ENCODE measurements at regions not wholly inside any gene's neighbourhood (a gene's known extent, or its start where the extent isn't known, plus 50 kb on each side); places are given as distances from the start of the nearest gene placed in this dataset.

GRCh38 chr14:96745500-96746051, 51.6 kb upstream of the VRK1 start:
- H3K36me3 Mint-ChIP-seq (ENCODE audit: low read depth), result no peaks in the 10 kb centered on the region
- H3K9me3 Mint-ChIP-seq, result no peaks in the 10 kb centered on the region
- H3K4me1 Mint-ChIP-seq (ENCODE audit: low read depth), result no peaks in the 10 kb centered on the region
- H3K27ac Mint-ChIP-seq, result no peak overlapping the region
- peaks cover 38% of the 10 kb centered on the region for H3K27me3 Mint-ChIP-seq
- H3K4me3 Mint-ChIP-seq, result no peak overlapping the region

DNA sequence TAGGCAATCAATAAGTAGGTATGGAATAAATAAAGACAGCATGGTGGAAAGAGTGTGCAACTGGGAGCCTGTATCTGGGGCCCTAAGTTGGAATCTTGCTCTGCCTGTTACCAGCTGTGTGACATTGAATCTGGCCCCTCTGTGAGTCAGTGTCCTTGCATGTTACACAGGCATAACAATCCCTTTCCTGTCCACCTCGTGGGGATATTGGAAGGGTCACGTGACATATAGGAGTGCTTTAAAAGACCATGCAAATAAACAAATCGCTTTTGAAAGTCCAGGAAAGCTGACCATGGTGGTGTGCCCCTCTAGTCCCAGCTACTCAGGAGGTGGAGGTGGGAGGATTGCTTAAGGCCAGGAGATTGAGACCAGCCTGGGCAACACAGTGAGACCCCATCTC, 51.1 kb upstream of the VRK1 start:
- Mint-ChIP-seq H3K36me3 (ENCODE audit: low read depth) (no peaks in the 10 kb centered on the region), H3K27ac (no peak overlapping the region), H3K9me3 (no peaks in the 10 kb centered on the region), H3K4me1 (ENCODE audit: low read depth) (no peaks in the 10 kb centered on the region), H3K4me3 (no peak overlapping the region), H3K27me3 (peaks cover 36% of the 10 kb centered on the region)

DNA sequence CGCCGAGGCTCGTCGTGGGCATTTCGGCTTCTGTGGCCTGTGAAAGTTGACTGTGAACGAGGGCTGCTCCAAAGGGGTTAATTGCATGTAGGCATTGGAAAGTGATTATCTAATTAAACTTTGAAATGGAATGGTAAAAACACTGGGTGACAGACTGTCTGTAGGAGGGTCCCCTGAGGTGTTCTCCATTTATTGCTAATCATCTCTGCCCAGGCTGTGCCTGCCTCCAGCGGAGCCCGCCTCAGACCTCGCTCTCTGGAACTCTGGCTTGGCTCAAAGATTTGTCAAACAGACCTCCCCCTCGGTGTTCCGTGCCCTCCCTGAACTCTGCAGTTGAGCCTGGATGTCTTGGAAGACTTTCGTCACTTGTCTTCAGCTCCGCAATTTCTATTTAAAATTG, 50.2 kb upstream of the VRK1 start:
- Mint-ChIP-seq H3K9me3 (no peaks in the 10 kb centered on the region), H3K4me3 (no peak overlapping the region), H3K4me1 (ENCODE audit: low read depth) (no peaks in the 10 kb centered on the region), H3K36me3 (ENCODE audit: low read depth) (no peaks in the 10 kb centered on the region), H3K27ac (no peak overlapping the region), H3K27me3 (peaks cover 33% of the 10 kb centered on the region)

Data from stimulated activated naive CD8-positive, alpha-beta T cell treated with anti-CD3 and anti-CD28 coated beads, Interleukin-15, Interleukin-2, amounts not matched to agents 100 ng/mL and 50 ng/mL, for 24 hours (primary cell).